ENCODE measurements at regions not wholly inside any gene's neighbourhood (a gene's known extent, or its start where the extent isn't known, plus 50 kb on each side); places are given as distances from the start of the nearest gene placed in this dataset.
"Not testable (repeated sequence)": the region's sequence is repeated elsewhere in the genome, so short reads cannot be mapped to it uniquely, and the experiment has no call there.

DNA sequence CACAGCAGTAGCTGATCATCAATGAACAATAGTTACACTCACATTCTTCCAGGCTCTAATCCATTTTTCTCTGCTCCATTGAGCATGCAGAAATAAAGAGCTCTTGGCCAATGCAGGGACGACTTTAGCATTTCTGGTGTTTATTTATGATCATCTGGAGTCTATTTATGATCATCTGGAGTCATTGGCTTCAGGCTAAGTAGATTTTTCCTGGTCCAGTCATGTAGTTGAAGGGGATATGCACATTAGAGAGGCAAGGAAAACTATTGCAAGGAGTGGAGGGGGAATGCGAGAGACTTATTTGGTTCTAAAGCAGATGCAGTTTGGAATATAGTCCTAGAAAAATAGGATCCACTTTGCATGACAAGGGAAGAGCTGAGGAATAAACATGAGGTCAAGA is 113.0 kb upstream of the PRSS12 start:
- CTCF ChIA-PET; DNase-seq; H3K27ac Mint-ChIP-seq; H3K36me3 Mint-ChIP-seq; ATAC-seq; H3K4me3 Mint-ChIP-seq; H3K27me3 Mint-ChIP-seq; H3K4me1 Mint-ChIP-seq; H3K9me3 Mint-ChIP-seq (ENCODE audit: low read depth): not testable (repeated sequence)

DNA sequence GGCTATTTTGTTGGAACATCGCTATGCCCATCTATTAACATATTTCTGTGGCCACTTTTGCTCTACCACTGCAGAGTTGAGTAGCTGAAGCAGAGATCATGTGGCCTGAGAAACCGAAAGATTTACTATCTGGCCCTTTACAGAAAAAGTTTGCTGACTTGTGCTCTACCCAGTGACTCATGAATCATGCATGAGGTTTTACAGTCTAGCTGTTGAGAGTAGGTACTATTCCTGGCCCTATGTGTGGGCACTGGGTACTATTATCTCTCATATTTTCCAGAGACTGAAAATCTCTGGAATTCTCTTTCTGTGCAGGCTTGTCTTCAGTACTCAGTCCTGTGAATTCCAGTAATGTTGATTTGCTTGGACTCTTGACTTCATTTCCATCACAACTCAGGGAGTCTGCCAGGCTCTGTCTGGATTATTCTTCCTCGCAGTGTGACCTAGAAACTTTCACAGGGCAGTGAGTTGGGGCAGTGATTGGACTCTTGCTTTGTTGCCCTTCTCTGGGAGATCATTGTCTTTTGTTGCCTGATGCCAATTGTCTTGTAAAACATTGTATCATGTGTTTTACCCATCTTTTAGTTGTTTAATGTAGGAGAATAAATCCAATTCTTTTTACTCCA is 121.3 kb upstream of the PRSS12 start:
- H3K27ac Mint-ChIP-seq; H3K4me1 Mint-ChIP-seq; CTCF ChIA-PET; H3K9me3 Mint-ChIP-seq (ENCODE audit: low read depth); H3K4me3 Mint-ChIP-seq; H3K27me3 Mint-ChIP-seq; DNase-seq; ATAC-seq; H3K36me3 Mint-ChIP-seq: not testable (repeated sequence)

DNA sequence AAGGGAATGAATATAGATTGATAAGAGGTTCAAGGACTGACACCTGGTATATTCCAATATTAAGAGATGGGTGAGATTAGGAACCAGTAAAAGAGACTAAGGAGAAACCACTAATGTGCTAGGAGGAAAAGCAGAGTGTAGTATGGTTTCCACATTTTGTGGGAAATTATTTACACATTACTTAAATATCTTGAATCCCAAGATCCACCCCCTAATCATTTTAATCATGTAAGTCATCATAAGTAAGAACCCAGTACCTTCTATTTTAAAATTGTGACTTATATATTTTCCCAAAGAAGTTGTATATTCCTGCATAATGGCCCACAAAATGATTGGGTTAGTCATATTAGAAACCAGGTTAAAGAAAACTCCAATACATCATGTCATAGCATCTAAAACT is 122.0 kb upstream of the PRSS12 start:
- H3K36me3 Mint-ChIP-seq; CTCF ChIA-PET; H3K27me3 Mint-ChIP-seq; H3K4me3 Mint-ChIP-seq; DNase-seq; H3K9me3 Mint-ChIP-seq (ENCODE audit: low read depth); H3K4me1 Mint-ChIP-seq; ATAC-seq; H3K27ac Mint-ChIP-seq: not testable (repeated sequence)

DNA sequence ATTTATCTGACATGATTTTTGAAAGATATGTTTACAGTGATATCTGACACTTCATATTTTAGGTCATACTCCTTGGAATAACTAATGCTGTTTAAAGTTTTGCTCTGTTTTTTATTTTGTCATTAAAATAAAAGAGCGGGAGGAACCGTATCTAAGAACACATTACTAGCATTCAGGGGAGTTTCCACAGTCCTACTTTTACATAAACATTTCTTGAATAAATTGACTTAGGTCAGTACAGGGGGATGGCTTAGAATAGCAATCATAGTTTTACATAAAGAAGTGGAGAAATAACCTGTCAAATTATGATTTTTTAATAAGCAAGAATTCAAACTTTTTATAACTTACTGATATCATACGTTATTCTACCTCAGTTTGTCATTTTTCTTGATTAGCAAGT is 123.1 kb upstream of the PRSS12 start:
- ATAC-seq; H3K36me3 Mint-ChIP-seq; H3K9me3 Mint-ChIP-seq (ENCODE audit: low read depth); CTCF ChIA-PET; H3K27ac Mint-ChIP-seq; DNase-seq; H3K27me3 Mint-ChIP-seq; H3K4me3 Mint-ChIP-seq; H3K4me1 Mint-ChIP-seq: not testable (repeated sequence)

DNA sequence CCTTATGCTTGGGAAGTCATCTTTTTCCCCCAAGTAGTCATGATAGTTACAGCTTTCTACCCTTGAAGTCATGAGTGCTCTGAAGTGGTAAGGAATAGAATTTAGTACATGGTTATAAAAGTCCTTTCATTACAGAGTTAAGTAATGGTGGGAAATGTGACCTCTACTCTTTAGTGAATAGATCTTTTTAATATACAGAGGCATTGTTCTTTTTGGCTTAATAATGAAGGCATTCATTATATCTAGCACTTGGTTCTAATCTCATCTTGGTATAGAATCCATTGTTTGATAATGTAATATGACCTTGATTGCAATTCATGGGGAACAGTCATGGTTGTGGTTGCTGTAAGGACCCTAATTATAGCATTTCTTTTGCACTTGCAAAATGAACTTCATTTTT is 125.0 kb upstream of the PRSS12 start:
- H3K4me1 Mint-ChIP-seq; H3K36me3 Mint-ChIP-seq; ATAC-seq; DNase-seq; CTCF ChIA-PET; H3K27ac Mint-ChIP-seq; H3K4me3 Mint-ChIP-seq; H3K9me3 Mint-ChIP-seq (ENCODE audit: low read depth): not testable (repeated sequence)
- H3K27me3 Mint-ChIP-seq: peaks cover 13% of the 10 kb centered on the region

DNA sequence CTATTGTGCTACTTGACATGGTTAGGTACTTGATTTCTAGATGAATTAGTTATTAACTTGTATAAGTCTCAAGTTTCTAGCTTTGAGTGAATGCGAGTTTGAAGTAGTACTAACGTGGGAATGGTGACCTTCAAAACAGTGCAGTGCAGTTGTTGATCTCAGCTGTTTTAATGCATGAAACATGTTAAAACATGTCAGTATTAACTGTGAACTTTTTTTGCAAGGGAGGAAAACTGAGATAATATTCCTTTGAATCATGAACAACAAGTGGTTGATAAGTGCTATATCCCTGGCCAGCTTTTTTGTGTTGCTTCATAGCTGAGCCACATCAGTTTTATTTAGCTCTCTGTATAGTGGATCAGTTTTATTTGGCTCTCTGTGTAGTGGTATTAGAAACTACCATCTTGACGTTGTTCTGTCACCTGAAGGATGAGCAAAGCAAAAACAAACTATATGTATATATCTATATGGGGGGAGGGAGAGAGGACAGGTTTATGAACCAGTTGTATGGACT is 133.1 kb upstream of the PRSS12 start:
- H3K9me3 Mint-ChIP-seq (ENCODE audit: low read depth); H3K4me1 Mint-ChIP-seq; H3K27ac Mint-ChIP-seq; DNase-seq; ATAC-seq; CTCF ChIA-PET; H3K36me3 Mint-ChIP-seq; H3K4me3 Mint-ChIP-seq: not testable (repeated sequence)
- H3K27me3 Mint-ChIP-seq: peaks cover 19% of the 10 kb centered on the region

DNA sequence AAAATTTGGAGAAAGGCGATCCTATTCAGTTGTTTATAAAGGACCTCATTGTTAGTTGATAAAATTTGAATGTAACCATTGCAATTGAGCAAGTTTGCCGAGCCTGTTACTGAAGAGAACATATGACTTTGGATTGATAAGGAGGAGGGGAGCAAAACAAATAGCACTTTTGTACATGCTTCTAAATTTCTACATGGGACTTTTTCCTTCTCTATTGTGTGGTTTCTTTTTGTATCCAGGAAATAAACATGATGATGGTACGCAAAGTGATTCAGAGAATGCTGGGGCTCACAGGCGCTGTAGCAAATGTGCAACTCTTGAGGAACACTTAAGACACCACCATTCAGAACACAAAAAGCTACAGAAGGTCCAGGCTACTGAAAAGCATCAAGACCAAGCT is 140.2 kb upstream of the PRSS12 start:
- ATAC-seq; CTCF ChIA-PET; DNase-seq; H3K9me3 Mint-ChIP-seq (ENCODE audit: low read depth); H3K27ac Mint-ChIP-seq; H3K27me3 Mint-ChIP-seq; H3K4me3 Mint-ChIP-seq; H3K36me3 Mint-ChIP-seq; H3K4me1 Mint-ChIP-seq: not testable (repeated sequence)

DNA sequence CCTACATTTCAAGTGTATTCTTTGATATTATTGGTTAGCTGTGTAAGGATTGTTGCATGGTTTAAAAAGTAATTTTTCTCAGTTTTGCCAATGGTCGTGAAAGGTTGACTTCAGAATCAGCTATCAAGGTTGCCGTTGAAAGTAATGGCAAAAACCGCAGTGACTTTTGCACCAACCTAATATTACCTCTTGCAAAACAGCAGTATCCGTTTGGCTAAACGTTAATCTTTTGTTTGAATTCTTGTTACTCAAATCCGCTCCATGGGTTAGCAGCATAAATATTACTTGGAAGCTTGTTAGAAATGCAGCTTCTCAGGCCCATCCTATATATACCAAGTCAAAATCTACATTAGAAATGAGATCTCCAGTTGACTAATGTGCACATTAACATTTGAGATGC is 141.6 kb upstream of the PRSS12 start:
- DNase-seq; H3K4me1 Mint-ChIP-seq; H3K36me3 Mint-ChIP-seq; ATAC-seq; H3K9me3 Mint-ChIP-seq (ENCODE audit: low read depth); H3K27ac Mint-ChIP-seq; CTCF ChIA-PET; H3K4me3 Mint-ChIP-seq: not testable (repeated sequence)
- H3K27me3 Mint-ChIP-seq: peaks cover 12% of the 10 kb centered on the region

DNA sequence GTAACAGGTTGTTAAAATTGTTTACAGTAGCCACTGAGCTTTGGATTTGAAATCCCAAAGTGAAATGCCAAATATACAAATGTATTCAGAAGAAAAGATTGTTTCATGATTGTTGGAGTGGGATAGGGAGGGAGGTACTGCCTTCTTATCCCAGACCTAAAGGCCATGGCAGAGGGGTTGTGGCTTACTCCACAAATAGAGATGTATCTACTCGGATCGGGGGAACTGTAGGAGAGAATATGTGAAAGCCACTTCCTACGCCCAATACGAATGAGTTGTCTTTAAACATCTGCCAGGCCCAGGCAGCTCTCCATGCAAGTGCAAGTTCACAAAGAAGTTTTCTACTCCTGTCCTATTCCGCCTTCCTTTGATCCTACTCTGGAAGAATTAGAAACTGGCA is 150.2 kb upstream of the PRSS12 start:
- H3K4me3 Mint-ChIP-seq; H3K4me1 Mint-ChIP-seq; DNase-seq; H3K36me3 Mint-ChIP-seq; H3K27me3 Mint-ChIP-seq; H3K9me3 Mint-ChIP-seq (ENCODE audit: low read depth); H3K27ac Mint-ChIP-seq; ATAC-seq; CTCF ChIA-PET: not testable (repeated sequence)

DNA sequence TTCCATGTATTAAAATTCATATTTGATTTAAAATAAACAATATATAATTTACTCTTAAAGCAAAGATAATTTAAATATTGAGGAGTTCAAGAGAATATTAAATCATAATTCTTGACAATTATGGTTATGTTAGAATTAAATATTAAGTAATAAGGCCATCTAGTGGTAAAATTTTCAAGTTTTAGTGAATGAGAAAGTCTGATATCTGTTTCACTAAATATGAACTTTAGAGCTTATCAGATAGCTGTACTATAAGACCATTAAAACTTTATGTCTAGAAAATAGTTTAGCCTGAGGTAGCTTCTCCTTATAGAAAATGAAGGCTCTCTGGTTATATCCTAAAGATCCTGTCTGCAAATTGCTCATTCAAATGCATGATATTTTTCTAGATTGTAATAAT is 152.1 kb upstream of the PRSS12 start:
- H3K4me1 Mint-ChIP-seq; H3K9me3 Mint-ChIP-seq (ENCODE audit: low read depth); H3K36me3 Mint-ChIP-seq; CTCF ChIA-PET; H3K4me3 Mint-ChIP-seq; ATAC-seq; H3K27ac Mint-ChIP-seq; H3K27me3 Mint-ChIP-seq; DNase-seq: not testable (repeated sequence)

DNA sequence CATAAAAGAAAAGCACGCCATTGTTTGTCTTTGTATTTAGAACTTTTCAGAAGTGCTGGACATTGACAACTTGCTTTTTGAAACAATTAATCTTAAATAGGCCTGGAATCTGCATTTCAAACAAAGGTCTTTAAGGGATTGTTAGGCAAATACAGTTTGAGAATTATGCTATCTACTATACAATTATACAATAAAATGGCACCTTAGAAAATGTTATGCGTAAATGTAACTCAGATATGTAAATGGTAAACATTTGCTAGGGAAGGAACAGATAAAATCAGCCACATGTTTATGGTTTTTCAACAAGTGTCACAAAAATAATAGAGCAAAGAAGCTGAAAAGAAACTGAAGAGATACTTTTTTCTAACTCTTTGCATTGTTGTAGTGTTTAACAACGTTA is 152.7 kb upstream of the PRSS12 start:
- H3K27ac Mint-ChIP-seq; H3K4me1 Mint-ChIP-seq; DNase-seq; H3K4me3 Mint-ChIP-seq; H3K36me3 Mint-ChIP-seq; ATAC-seq; H3K27me3 Mint-ChIP-seq; H3K9me3 Mint-ChIP-seq (ENCODE audit: low read depth); CTCF ChIA-PET: not testable (repeated sequence)

DNA sequence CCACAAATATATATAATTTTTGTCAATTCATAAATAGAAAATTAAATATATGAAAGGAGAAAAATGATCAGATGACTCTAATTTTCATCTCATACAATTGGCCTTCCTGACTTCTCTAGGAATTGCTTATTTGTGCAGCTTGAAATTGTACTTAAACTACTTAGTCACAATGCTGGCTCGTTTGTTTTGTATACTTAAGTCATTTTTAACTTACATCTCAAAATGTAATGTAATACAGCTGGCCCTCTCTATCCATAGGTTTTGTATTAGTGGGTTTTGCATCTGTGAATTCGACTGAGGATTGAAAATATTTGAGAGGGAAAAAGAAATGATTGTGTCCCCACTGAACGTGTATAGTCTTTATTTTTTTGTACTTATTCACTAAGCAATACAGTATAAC is 160.1 kb upstream of the PRSS12 start:
- H3K4me1 Mint-ChIP-seq; H3K27me3 Mint-ChIP-seq; CTCF ChIA-PET; H3K36me3 Mint-ChIP-seq; DNase-seq; H3K4me3 Mint-ChIP-seq; ATAC-seq; H3K9me3 Mint-ChIP-seq (ENCODE audit: low read depth); H3K27ac Mint-ChIP-seq: not testable (repeated sequence)

DNA sequence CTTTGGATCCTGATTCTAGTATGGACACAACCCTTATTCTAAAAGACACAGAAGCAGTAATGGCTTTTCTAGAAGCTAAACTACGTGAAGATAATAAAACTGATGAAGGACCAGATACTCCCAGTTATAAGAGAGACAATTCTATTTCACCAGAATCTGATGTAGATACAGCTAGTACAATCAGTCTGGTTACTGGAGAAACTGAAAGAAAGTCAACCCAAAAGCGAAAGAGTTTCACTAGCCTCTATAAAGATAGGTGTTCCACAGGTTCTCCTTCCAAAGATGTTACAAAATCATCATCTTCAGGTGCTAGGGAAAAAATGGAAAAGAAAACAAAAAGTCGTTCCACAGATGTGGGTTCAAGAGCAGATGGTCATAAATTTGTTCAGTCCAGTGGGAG is 161.5 kb upstream of the PRSS12 start:
- H3K4me3 Mint-ChIP-seq; H3K36me3 Mint-ChIP-seq; ATAC-seq; H3K4me1 Mint-ChIP-seq; DNase-seq; CTCF ChIA-PET; H3K27ac Mint-ChIP-seq; H3K27me3 Mint-ChIP-seq; H3K9me3 Mint-ChIP-seq (ENCODE audit: low read depth): not testable (repeated sequence)

DNA sequence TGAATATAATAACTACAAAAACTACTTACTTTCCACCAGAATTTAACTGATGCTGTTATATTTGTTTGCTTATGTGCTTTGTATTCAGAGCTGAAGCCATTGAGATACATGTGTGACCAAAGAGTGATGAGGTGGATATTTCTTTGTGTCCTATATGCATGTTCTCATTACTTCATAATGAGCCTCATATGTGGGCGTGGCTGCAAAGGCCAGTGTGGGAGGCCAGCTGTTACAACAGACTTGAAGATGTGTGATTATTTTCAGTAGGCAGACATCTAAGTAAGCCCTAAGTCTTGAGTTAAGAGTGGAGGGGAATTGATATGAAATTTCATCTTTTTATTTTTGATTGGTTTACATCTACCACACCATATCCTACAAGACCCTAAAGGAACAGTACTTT is 163.3 kb upstream of the PRSS12 start:
- H3K27me3 Mint-ChIP-seq; H3K4me3 Mint-ChIP-seq; CTCF ChIA-PET; DNase-seq; H3K36me3 Mint-ChIP-seq; H3K9me3 Mint-ChIP-seq (ENCODE audit: low read depth); H3K4me1 Mint-ChIP-seq; ATAC-seq; H3K27ac Mint-ChIP-seq: not testable (repeated sequence)

DNA sequence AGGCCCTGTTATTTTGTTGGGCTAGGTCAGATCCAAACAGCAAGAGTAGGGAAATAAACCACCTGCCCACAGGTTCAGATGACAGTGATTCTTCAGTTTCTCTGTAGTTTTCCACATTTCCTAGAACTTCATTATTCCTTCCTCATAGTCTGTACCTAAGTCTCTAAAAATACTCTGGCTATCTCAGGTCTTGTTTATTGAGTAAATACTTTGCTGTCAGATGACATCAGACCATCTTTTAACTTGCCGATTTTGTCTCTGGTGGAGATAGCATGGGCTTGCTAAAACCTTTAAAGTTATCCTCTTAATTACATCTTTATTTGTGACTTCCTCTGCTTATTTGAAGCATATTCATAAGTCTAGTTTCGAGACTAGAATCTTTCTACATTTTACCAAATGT is 155.1 kb upstream of the METTL14 start:
- H3K4me3 Mint-ChIP-seq; ATAC-seq; H3K9me3 Mint-ChIP-seq (ENCODE audit: low read depth); DNase-seq; CTCF ChIA-PET; H3K27me3 Mint-ChIP-seq; H3K27ac Mint-ChIP-seq; H3K4me1 Mint-ChIP-seq; H3K36me3 Mint-ChIP-seq: not testable (repeated sequence)
